HEK293T (cell line): ENCODE measurements at regions not wholly inside any gene's neighbourhood (a gene's known extent, or its start where the extent isn't known, plus 50 kb on each side); places are given as distances from the start of the nearest gene placed in this dataset.

Experiments used
- CTCF ChIA-PET: fragments of 350-600 bp; formaldehyde crosslinking; extraction: SDS; loops from one replicate; lab custom pipeline; 2021; ENCODE audit warnings: antibody characterized with exemption, inconsistent platforms; lab: Yijun Ruan, JAX
- POLR2A ChIA-PET: fragments of 350-600 bp; formaldehyde crosslinking; extraction: SDS; loops from one replicate; lab custom pipeline; 2020; ENCODE audit warnings: antibody characterized with exemption, inconsistent platforms; lab: Yijun Ruan, JAX
- DNase-seq: peaks from one replicate; pipeline ENCODE4 v3.0.0; 2012; ENCODE audit warnings: mixed read lengths; ENCODE audit errors: extremely low spot score
- ARNT ChIP-seq: fragments of 450-650 bp; IDR thresholded peaks from 2 replicates; pipeline ENCODE4 v1.6.1; 2017; ENCODE audit warnings: mild to moderate bottlenecking
- BHLHE40 ChIP-seq: fragments of 450-650 bp; IDR thresholded peaks from 2 replicates; pipeline ENCODE4 v1.6.1; 2016; ENCODE audit warnings: mild to moderate bottlenecking, moderate library complexity, borderline replicate concordance
- CTBP1 ChIP-seq: fragments of 450-650 bp; IDR thresholded peaks from 2 replicates; pipeline ENCODE4 v1.6.1; 2016; ENCODE audit warnings: borderline replicate concordance
- ELF4 ChIP-seq: fragments of 450-650 bp; IDR thresholded peaks from 2 replicates; pipeline ENCODE4 v1.6.1; 2017; ENCODE audit warnings: antibody characterized with exemption
- FOXA1 ChIP-seq: fragments of 450-650 bp; IDR thresholded peaks from 2 replicates; pipeline ENCODE4 v1.6.1; 2016; ENCODE audit warnings: mild to moderate bottlenecking
- FOXK2 ChIP-seq: fragments of 450-650 bp; IDR thresholded peaks from 2 replicates; pipeline ENCODE4 v1.6.1; 2016; ENCODE audit warnings: mild to moderate bottlenecking
- FOXM1 ChIP-seq: fragments of 450-650 bp; IDR thresholded peaks from 2 replicates; pipeline ENCODE4 v1.6.1; 2017; ENCODE audit warnings: mild to moderate bottlenecking, borderline replicate concordance
- HDGF ChIP-seq: fragments of 450-650 bp; IDR thresholded peaks from 2 replicates; pipeline ENCODE4 v1.6.1; 2017; ENCODE audit warnings: antibody characterized with exemption, borderline replicate concordance
- L3MBTL2 ChIP-seq: fragments of 450-650 bp; conservative IDR thresholded peaks from 2 replicates; pipeline ENCODE4 v1.6.1; 2016; ENCODE audit warnings: mild to moderate bottlenecking
- LEF1 ChIP-seq: fragments of 450-650 bp; IDR thresholded peaks from 2 replicates; pipeline ENCODE4 v1.6.1; 2017; ENCODE audit warnings: mild to moderate bottlenecking, borderline replicate concordance
- NFRKB ChIP-seq: fragments of 450-650 bp; IDR thresholded peaks from 2 replicates; pipeline ENCODE4 v1.6.1; 2016; ENCODE audit warnings: mild to moderate bottlenecking, moderate library complexity
- PKNOX1 ChIP-seq: fragments of 450-650 bp; IDR thresholded peaks from 2 replicates; pipeline ENCODE4 v1.6.1; 2016
- SP1 ChIP-seq: fragments of 450-650 bp; IDR thresholded peaks from 2 replicates; pipeline ENCODE4 v1.6.1; 2017
- SUZ12 ChIP-seq: fragments of 450-650 bp; IDR thresholded peaks from 2 replicates; pipeline ENCODE4 v1.6.1; 2016; ENCODE audit warnings: mild to moderate bottlenecking
- TARDBP ChIP-seq: fragments of 450-650 bp; IDR thresholded peaks from 2 replicates; pipeline ENCODE4 v1.6.1; 2016
- ZNF384 ChIP-seq: fragments of 450-650 bp; IDR thresholded peaks from 2 replicates; pipeline ENCODE4 v1.6.1; 2016

GRCh38 chr9:75691408-75691807, 199.1 kb upstream of the PCSK5 start:
- no peak for TF ChIP-seq FOXM1
- no peak for TF ChIP-seq NFRKB
- TF ChIP-seq SP1 = no peak
- no peak for TF ChIP-seq HDGF
- TF ChIP-seq LEF1 = no peak
- no peak for TF ChIP-seq FOXK2
- TF ChIP-seq CTBP1 = no peak
- TF ChIP-seq SUZ12 = no peak
- no peak for TF ChIP-seq L3MBTL2
- no peak for TF ChIP-seq ZNF384
- TF ChIP-seq PKNOX1 = no peak
- no peak for TF ChIP-seq ELF4
- ChIA-PET POLR2A (no interaction called here), CTCF (no interaction called here)
- no peak for DNase-seq

GRCh38 chr9:75692309-75692708, 198.2 kb upstream of the PCSK5 start:
- CTCF ChIA-PET = no interaction called here
- no peak for DNase-seq
- POLR2A ChIA-PET = no interaction called here
- TF ChIP-seq FOXM1 = no peak
- no peak for TF ChIP-seq ZNF384
- TF ChIP-seq NFRKB = no peak
- no peak for TF ChIP-seq CTBP1
- TF ChIP-seq SP1 = no peak
- TF ChIP-seq FOXK2 = no peak
- TF ChIP-seq FOXA1 = no peak
- TF ChIP-seq L3MBTL2 = no peak
- no peak for TF ChIP-seq ARNT
- TF ChIP-seq PKNOX1 = no peak

- no peak for DNase-seq
- no peak for TF ChIP-seq FOXM1
- TF ChIP-seq TARDBP = no peak
- no peak for TF ChIP-seq FOXA1
- TF ChIP-seq BHLHE40 = no peak
- no peak for TF ChIP-seq HDGF
- TF ChIP-seq SP1 = no peak
- no peak for TF ChIP-seq ARNT
- no peak for TF ChIP-seq PKNOX1
- TF ChIP-seq SUZ12 = no peak
- TF ChIP-seq L3MBTL2 = no peak
- no peak for TF ChIP-seq ELF4
- no peak for TF ChIP-seq ZNF384
- TF ChIP-seq LEF1 = no peak
- TF ChIP-seq CTBP1 = no peak
- no peak for TF ChIP-seq NFRKB
- no peak for TF ChIP-seq FOXK2
- ChIA-PET POLR2A (no interaction called here), CTCF (no interaction called here)
Observed at GRCh38 chr9:75695921-75696320, 194.6 kb upstream of the PCSK5 start.

- POLR2A ChIA-PET = no interaction called here
Observed at GRCh38 chr9:75699017-75699416, 191.5 kb upstream of the PCSK5 start.

GRCh38 chr9:75699625-75700251, 190.7 kb upstream of the PCSK5 start:
- POLR2A ChIA-PET = no interaction called here
- no peak for DNase-seq
- CTCF ChIA-PET = no interaction called here
- TF ChIP-seq CTBP1 (no peak), ZNF384 (no peak), L3MBTL2 (no peak), FOXM1 (no peak), SP1 (no peak), ARNT (no peak), SUZ12 (no peak)

More at GRCh38 chr9:75699017-75699416, 191.5 kb upstream of the PCSK5 start:
- CTCF ChIA-PET = no interaction called here
- DNase-seq = no peak
- TF ChIP-seq FOXK2 (no peak), FOXM1 (no peak), PKNOX1 (no peak), SP1 (no peak), L3MBTL2 (no peak), ELF4 (no peak), ARNT (no peak), CTBP1 (no peak), FOXA1 (no peak), BHLHE40 (no peak), NFRKB (no peak)

- ChIA-PET CTCF (no interaction called here), POLR2A (no interaction called here)
- no peak for DNase-seq
- no peak for TF ChIP-seq BHLHE40
- no peak for TF ChIP-seq ZNF384
- TF ChIP-seq CTBP1 = no peak
Observed at GRCh38 chr9:75700252-75700640, 190.2 kb upstream of the PCSK5 start.
